ENCODE measurements at regions not wholly inside any gene's neighbourhood (a gene's known extent, or its start where the extent isn't known, plus 50 kb on each side); places are given as distances from the start of the nearest gene placed in this dataset.
A peak's percentile ranks its signal among the peaks of the same experiment; 100 is the strongest.

GRCh38 chr5:32520972-32521371 is 64.4 kb upstream of the SUB1 start:
- Histone ChIP-seq H3K27ac (ENCODE audit: low read depth in 1 of 2, low read length in 2 of 2) (peak overlapping the region in 1 of 2 donors; percentile 14), H2AFZ (ENCODE audit: insufficient read depth, low read depth, low read length, poor library complexity, severe bottlenecking) (no peak overlapping the region), H3K79me2 (ENCODE audit: insufficient read depth, low read length) (no peaks in the 10 kb centered on the region), H3K4me3 (replicated peaks in 1 of 3; ENCODE audit: low read depth in 2 of 3, low read length in 3 of 3) (no peak overlapping the region), H3K27me3 (ENCODE audit: control insufficient read depth in 2 of 2, insufficient read depth in 2 of 2, low read length in 2 of 2) (no peaks in the 10 kb centered on the region), H3K4me1 (ENCODE audit: control insufficient read depth in 1 of 2, insufficient read depth in 2 of 2, low read length in 2 of 2) (peaks cover 40% of the 10 kb centered on the region in 2 donors), H3K36me3 (replicated peaks in 1 of 2; ENCODE audit: control insufficient read depth in 1 of 2, insufficient read depth in 2 of 2, low read length in 2 of 2) (no peaks in the 10 kb centered on the region), H3K9me3 (replicated peaks in 1 of 2; ENCODE audit: control insufficient read depth in 1 of 2, insufficient read depth in 1 of 2, low read length in 2 of 2) (no peaks in the 10 kb centered on the region), H3K9ac (ENCODE audit: insufficient read depth, low read length, poor library complexity, severe bottlenecking) (no peak overlapping the region), H4K20me1 (ENCODE audit: insufficient read depth, low read length) (no peaks in the 10 kb centered on the region), H3K4me2 (replicated peaks; ENCODE audit: extremely low read depth, low read length, poor library complexity, severe bottlenecking) (peak overlapping the region; percentile 22)
- peak overlapping the region in 6 of 7 donors; percentile 34 to 97 (median 82) for H3K27ac Mint-ChIP-seq
- peak in 2 of 3 donors; percentile 35 to 57 for DNase-seq
- peaks cover 41% of the 10 kb centered on the region for H3K4me1 Mint-ChIP-seq
- H3K36me3 Mint-ChIP-seq: no peaks in the 10 kb centered on the region
- no peak overlapping the region for H3K4me3 Mint-ChIP-seq
- H3K9me3 Mint-ChIP-seq: peaks cover 0 to 3% (median 0%) of the 10 kb centered on the region in 7 donors
- H3K27me3 Mint-ChIP-seq (ENCODE audit: low read depth in 3 of 3): peaks cover 2 to 12% (median 3%) of the 10 kb centered on the region in 3 donors
- WGBS (ENCODE audit: insufficient coverage): 61% methylated on average over 4 of the region's 4 CpGs
- no peak for TF ChIP-seq CTCF (IDR thresholded peaks at IDR 0.05)
- intact Hi-C loops (cut with micrococcal nuclease): loop anchor here in 1 of 2 donors (2.0 to 10.0 kb wide), 2 partner anchors 62 to 76 kb away; partner anchors contain the start of gene ZFR

- Histone ChIP-seq H3K27ac (ENCODE audit: low read depth in 1 of 2, low read length in 2 of 2) (peak overlapping the region in 1 of 2 donors; percentile 14), H3K4me2 (replicated peaks; ENCODE audit: extremely low read depth, low read length, poor library complexity, severe bottlenecking) (no peak overlapping the region), H3K4me3 (replicated peaks in 1 of 3; ENCODE audit: low read depth in 2 of 3, low read length in 3 of 3) (peak overlapping the region in 1 of 3 experiments; percentile 2), H2AFZ (ENCODE audit: insufficient read depth, low read depth, low read length, poor library complexity, severe bottlenecking) (no peak overlapping the region), H3K36me3 (replicated peaks in 1 of 2; ENCODE audit: control insufficient read depth in 1 of 2, insufficient read depth in 2 of 2, low read length in 2 of 2) (no peaks in the 10 kb centered on the region), H3K4me1 (ENCODE audit: control insufficient read depth in 1 of 2, insufficient read depth in 2 of 2, low read length in 2 of 2) (peaks cover 40% of the 10 kb centered on the region in 2 donors), H3K9me3 (replicated peaks in 1 of 2; ENCODE audit: control insufficient read depth in 1 of 2, insufficient read depth in 1 of 2, low read length in 2 of 2) (no peaks in the 10 kb centered on the region), H3K79me2 (ENCODE audit: insufficient read depth, low read length) (no peaks in the 10 kb centered on the region), H3K9ac (ENCODE audit: insufficient read depth, low read length, poor library complexity, severe bottlenecking) (no peak overlapping the region), H3K27me3 (ENCODE audit: control insufficient read depth in 2 of 2, insufficient read depth in 2 of 2, low read length in 2 of 2) (no peaks in the 10 kb centered on the region), H4K20me1 (ENCODE audit: insufficient read depth, low read length) (no peaks in the 10 kb centered on the region)
- no peak for TF ChIP-seq CTCF (IDR thresholded peaks at IDR 0.05)
- Mint-ChIP-seq H3K27me3 (ENCODE audit: low read depth in 3 of 3) (peaks cover 2 to 8% (median 3%) of the 10 kb centered on the region in 3 donors), H3K36me3 (no peaks in the 10 kb centered on the region), H3K27ac (peak overlapping the region; percentile 21 to 95 (median 74)), H3K4me1 (peaks cover 41% of the 10 kb centered on the region), H3K4me3 (peak overlapping the region in 1 of 2 donors; percentile 47), H3K9me3 (peaks cover 0 to 3% (median 0%) of the 10 kb centered on the region in 7 donors)
- intact Hi-C loops (cut with micrococcal nuclease): loop anchor here in 1 of 2 donors (2.0 to 10.0 kb wide), 2 partner anchors 62 to 76 kb away; partner anchors contain the start of gene ZFR
- no CpG with 5 or more reads among the region's 5 CpGs for WGBS (ENCODE audit: insufficient coverage)
- peak; percentile 39 to 49 (median 43) for DNase-seq
These were observed 65.0 kb upstream of the SUB1 start for GRCh38 chr5:32520356-32520755.
